Keratinocyte (primary cell): ENCODE measurements at regions not wholly inside any gene's neighbourhood (a gene's known extent, or its start where the extent isn't known, plus 50 kb on each side); places are given as distances from the start of the nearest gene placed in this dataset.

Experiments used
- DNase-seq: peaks from one replicate; pipeline ENCODE4 v3.0.0-alpha.2; 2011; ENCODE audit warnings: low read depth, missing footprints, low spot score
- FAIRE-seq: peaks from 2 replicates; lab custom pipeline; 2011; peaks lifted over from hg19 to GRCh38; lab: Jason Lieb, UNC
- H2AFZ ChIP-seq: 2 replicates; pipeline ENCODE4 v1.6.0; 2012; ENCODE audit warnings: low read length, control low read depth, inconsistent platforms; ENCODE audit not compliant: control insufficient read depth
- H3K27ac ChIP-seq: 2 replicates; pipeline ENCODE4 v1.5.1; 2011; ENCODE audit warnings: low read length; ENCODE audit not compliant: control insufficient read depth, insufficient read depth
- H3K27me3 ChIP-seq: 3 replicates; pipeline ENCODE4 v1.6.0; 2011; ENCODE audit warnings: low read length; ENCODE audit not compliant: control insufficient read depth, insufficient read depth; ENCODE audit errors: extremely low read depth
- H3K36me3 ChIP-seq, 2 experiments: 2 replicates in 1 of 2; 3 replicates in 1 of 2; pipeline ENCODE4 v1.5.1; 2011; ENCODE audit warnings: low read length in 2 of 2, mild to moderate bottlenecking in 1 of 2; ENCODE audit not compliant: control insufficient read depth in 2 of 2, insufficient read depth in 2 of 2; ENCODE audit errors: extremely low read depth in 1 of 2
- H3K4me1 ChIP-seq: 3 replicates; pipeline ENCODE4 v1.5.1; 2011; ENCODE audit warnings: low read length; ENCODE audit not compliant: control insufficient read depth, insufficient read depth; ENCODE audit errors: extremely low read depth
- H3K4me2 ChIP-seq: 3 replicates; pipeline ENCODE4 v1.6.0; 2011; ENCODE audit warnings: low read depth, low read length; ENCODE audit not compliant: control insufficient read depth, insufficient read depth; ENCODE audit errors: extremely low read depth
- H3K4me3 ChIP-seq, 3 experiments: fragments of 200-600 bp in 1 of 3; sonication (generic) in 1 of 3; 2 replicates in 2 of 3; 3 replicates in 1 of 3; pipeline ENCODE4 v1.5.1; 2011 to 2016; ENCODE audit warnings: low read length in 3 of 3, mild to moderate bottlenecking in 3 of 3, control low read depth in 2 of 3, inconsistent platforms in 1 of 3, low read depth in 1 of 3, mixed read lengths in 1 of 3, mixed run types in 1 of 3, moderate library complexity in 1 of 3; ENCODE audit not compliant: control insufficient read depth in 2 of 3, insufficient read depth in 2 of 3; ENCODE audit errors: extremely low read depth in 1 of 3
- H3K79me2 ChIP-seq: 2 replicates; pipeline ENCODE4 v1.6.0; 2012; ENCODE audit warnings: low read length; ENCODE audit not compliant: control insufficient read depth, insufficient read depth
- H3K9ac ChIP-seq: 3 replicates; pipeline ENCODE4 v1.6.0; 2011; ENCODE audit warnings: low read length; ENCODE audit not compliant: control insufficient read depth, insufficient read depth; ENCODE audit errors: extremely low read depth
- H3K9me1 ChIP-seq: 3 replicates; pipeline ENCODE4 v1.6.0; 2011; ENCODE audit warnings: low read length; ENCODE audit not compliant: control insufficient read depth, insufficient read depth; ENCODE audit errors: extremely low read depth
- H3K9me3 ChIP-seq: 2 replicates; pipeline ENCODE4 v1.5.1; 2012; ENCODE audit warnings: low read depth, low read length; ENCODE audit not compliant: control insufficient read depth
- H4K20me1 ChIP-seq: 3 replicates; pipeline ENCODE4 v1.6.0; 2011; ENCODE audit warnings: low read length; ENCODE audit not compliant: control insufficient read depth, insufficient read depth; ENCODE audit errors: extremely low read depth
- EZH2 ChIP-seq: IDR thresholded peaks from one replicate; pipeline ENCODE4 v1.6.1; 2012; ENCODE audit warnings: inconsistent platforms, mild to moderate bottlenecking, low read length, moderate library complexity
- dilution Hi-C: fragments of 300-500 bp; cut with MboI; formaldehyde crosslinking; loops from one replicate; pipeline ENCODE4 v1.7.0; 2020; ENCODE audit warnings: low sequenced_read_pairs; ENCODE audit not compliant: extremely low pct_ligation_motif_present
- TF ChIP-seq, protein P1 (sequence below), 3 experiments: IDR thresholded peaks in 1 of 3; conservative IDR thresholded peaks in 1 of 3; optimal IDR thresholded peaks in 1 of 3; 2 replicates in 2 of 3; 3 replicates in 1 of 3; pipeline versions ENCODE3 to v1.5.1; 2011; ENCODE audit warnings: low read length in 3 of 3, mild to moderate bottlenecking in 3 of 3, moderate library complexity in 2 of 3, control low read depth in 1 of 3, inconsistent platforms in 1 of 3; ENCODE audit not compliant: insufficient read depth in 2 of 3; ENCODE audit errors: extremely low read depth in 1 of 3

DNA sequence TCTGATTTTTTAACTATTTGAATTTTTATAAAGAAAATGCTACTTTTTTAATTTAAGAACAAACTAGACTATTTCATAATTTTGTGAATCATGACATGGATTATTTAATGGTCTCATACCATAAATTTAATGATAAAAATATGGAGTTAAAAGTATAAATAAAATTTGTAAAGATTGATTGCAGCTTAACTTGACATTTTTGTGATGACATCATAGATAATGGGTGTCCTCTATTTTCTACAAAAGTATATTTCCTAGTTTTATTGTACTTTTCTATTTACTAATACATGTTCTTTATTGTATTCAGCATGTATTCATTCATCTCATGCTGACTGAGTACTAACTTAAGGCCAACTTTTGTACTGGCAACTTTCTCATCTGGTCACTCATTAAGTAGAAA lies 1096.5 kb downstream of the NR2F1-AS1 start:
- no peak overlapping the region for H3K9ac ChIP-seq
- H3K27ac ChIP-seq = no peak overlapping the region
- H3K9me1 ChIP-seq = no peaks in the 10 kb centered on the region
- H3K36me3 ChIP-seq = no peaks in the 10 kb centered on the region
- no peaks in the 10 kb centered on the region for H3K9me3 ChIP-seq
- TF ChIP-seq, protein P1, sequence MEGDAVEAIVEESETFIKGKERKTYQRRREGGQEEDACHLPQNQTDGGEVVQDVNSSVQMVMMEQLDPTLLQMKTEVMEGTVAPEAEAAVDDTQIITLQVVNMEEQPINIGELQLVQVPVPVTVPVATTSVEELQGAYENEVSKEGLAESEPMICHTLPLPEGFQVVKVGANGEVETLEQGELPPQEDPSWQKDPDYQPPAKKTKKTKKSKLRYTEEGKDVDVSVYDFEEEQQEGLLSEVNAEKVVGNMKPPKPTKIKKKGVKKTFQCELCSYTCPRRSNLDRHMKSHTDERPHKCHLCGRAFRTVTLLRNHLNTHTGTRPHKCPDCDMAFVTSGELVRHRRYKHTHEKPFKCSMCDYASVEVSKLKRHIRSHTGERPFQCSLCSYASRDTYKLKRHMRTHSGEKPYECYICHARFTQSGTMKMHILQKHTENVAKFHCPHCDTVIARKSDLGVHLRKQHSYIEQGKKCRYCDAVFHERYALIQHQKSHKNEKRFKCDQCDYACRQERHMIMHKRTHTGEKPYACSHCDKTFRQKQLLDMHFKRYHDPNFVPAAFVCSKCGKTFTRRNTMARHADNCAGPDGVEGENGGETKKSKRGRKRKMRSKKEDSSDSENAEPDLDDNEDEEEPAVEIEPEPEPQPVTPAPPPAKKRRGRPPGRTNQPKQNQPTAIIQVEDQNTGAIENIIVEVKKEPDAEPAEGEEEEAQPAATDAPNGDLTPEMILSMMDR (optimal IDR thresholded peaks at IDR 0.05 in 1 of 3, IDR thresholded peaks at IDR 0.05 in 1 of 3, conservative IDR thresholded peaks at IDR 0.05 in 1 of 3; ENCODE audit: extremely low read depth in 1 of 3, insufficient read depth in 2 of 3, low read length in 3 of 3) = no peak
- no peak for TF ChIP-seq EZH2
- H3K27me3 ChIP-seq = no peaks in the 10 kb centered on the region
- H3K79me2 ChIP-seq = no peaks in the 10 kb centered on the region
- H3K4me1 ChIP-seq = no peaks in the 10 kb centered on the region
- no peak overlapping the region for H2AFZ ChIP-seq
- H4K20me1 ChIP-seq = no peaks in the 10 kb centered on the region
- no peak for FAIRE-seq
- no peak for DNase-seq
- dilution Hi-C loops = no loop called here
- no peak overlapping the region for H3K4me3 ChIP-seq
- no peak overlapping the region for H3K4me2 ChIP-seq

DNA sequence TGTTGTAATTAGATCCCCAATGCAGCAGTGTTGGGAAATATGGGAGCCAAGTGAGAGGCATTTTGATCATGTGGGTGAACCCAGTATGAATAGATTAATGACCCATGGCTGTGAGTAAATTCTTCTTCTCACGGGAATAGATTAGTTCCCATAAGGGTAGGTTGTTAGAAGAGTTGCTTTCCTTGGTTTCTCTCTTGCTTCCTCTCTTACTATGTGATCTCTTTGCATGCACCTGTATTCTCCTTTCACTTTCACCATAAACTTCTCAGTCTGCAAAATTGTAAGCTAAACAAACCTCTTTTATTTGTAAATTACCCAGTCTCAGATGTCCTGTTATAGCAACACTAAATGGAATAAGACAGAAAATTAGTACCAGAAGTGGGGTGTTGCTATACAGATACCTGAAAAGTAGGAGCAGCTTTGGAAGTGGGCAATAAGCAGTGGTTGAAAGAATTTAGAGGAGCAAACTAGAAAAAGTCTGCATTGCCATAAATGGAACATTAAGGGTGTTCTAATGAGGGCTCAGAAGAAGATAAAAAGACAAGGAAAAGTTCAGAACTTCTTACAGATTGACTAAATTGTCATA lies 1090.0 kb upstream of the ARRDC3 start:
- H3K27ac ChIP-seq = no peak overlapping the region
- no peak overlapping the region for H3K4me3 ChIP-seq
- H4K20me1 ChIP-seq = no peaks in the 10 kb centered on the region
- no peak overlapping the region for H3K9ac ChIP-seq
- FAIRE-seq (no peak), DNase-seq (no peak)
- no peak for TF ChIP-seq EZH2
- TF ChIP-seq, protein P1 (optimal IDR thresholded peaks at IDR 0.05 in 1 of 3, IDR thresholded peaks at IDR 0.05 in 1 of 3, conservative IDR thresholded peaks at IDR 0.05 in 1 of 3; ENCODE audit: extremely low read depth in 1 of 3, insufficient read depth in 2 of 3, low read length in 3 of 3) = no peak
- no peak overlapping the region for H3K4me2 ChIP-seq
- no peaks in the 10 kb centered on the region for H3K4me1 ChIP-seq
- H3K27me3 ChIP-seq = no peaks in the 10 kb centered on the region
- no peak overlapping the region for H2AFZ ChIP-seq
- H3K9me3 ChIP-seq = no peaks in the 10 kb centered on the region
- no peaks in the 10 kb centered on the region for H3K79me2 ChIP-seq
- dilution Hi-C loops = no loop called here
- H3K36me3 ChIP-seq = no peaks in the 10 kb centered on the region
- no peaks in the 10 kb centered on the region for H3K9me1 ChIP-seq
